Head of caudate nucleus (tissue), 42 donors: ENCODE measurements at regions not wholly inside any gene's neighbourhood (a gene's known extent, or its start where the extent isn't known, plus 50 kb on each side); places are given as distances from the start of the nearest gene placed in this dataset.
A peak's percentile ranks its signal among the peaks of the same experiment; 100 is the strongest.

ENCODE experiments used
- DNase-seq, 42 donors: peaks; one replicate each; pipeline versions ENCODE4 v3.0.0 to v3.0.0-alpha.2; 2020 to 2021; ENCODE audit warnings: mixed read lengths in 7 of 42
- intact Hi-C: fragments of 100-400 bp; cut with DNase I; formaldehyde crosslinking; loops from one replicate; pipeline ENCODE4 v1.15.0; 2022

DNA sequence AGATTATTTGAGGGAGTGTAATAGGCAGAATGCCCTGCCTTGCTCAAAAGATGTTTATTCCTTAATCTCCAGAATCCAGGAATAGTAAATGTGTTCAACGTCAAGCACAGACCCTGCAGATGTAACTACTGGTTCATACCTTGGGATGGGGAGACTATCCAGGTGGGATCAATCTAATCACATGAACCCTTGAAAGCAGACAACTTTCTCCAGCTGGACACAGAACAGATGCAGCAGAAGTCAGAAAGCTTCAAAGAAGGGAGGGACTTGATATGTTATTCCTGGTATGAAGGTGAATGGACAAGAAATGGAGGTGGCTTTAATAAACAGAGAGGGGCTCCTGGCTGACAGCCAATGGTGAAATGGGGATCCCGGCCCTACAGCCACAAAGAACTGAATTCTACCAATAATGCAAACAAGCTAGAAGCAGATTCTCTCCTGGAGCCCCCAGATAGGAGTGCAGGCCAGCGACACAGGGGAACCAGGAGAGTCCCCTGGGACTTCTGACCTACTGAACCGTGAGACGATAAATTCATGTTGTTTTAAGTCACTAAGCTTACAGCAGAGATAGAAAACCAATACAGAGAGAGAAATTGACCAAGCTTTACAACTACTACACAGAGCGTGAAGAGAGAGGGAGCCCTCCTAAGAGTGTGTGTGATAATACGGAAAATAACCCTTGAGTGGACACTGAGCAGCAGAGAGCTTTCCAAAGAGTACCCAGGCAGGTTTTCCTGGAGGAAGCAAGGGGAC, 133.5 kb upstream of the TMEM132C start:
- intact Hi-C loops = no loop called here
- DNase-seq = no peak

DNA sequence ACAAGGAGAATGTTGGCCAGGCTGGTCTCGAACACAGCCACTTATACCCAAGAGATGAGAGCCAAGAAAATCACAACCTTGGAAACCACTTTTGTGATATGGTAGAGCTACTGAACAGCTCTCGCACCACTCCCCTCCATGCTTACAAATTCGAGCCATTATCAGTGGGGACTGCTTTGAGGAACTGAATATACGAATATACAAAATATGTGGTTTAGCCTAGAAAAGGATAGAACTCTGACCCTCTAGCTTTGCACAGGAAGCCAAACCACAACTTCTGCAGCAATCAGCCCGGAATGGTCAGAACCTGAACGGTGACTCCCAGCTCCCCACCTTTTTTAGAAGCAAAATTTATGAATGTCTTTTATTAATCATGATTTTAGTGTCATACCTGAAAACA, 129.8 kb upstream of the TMEM132C start:
- intact Hi-C loops = no loop called here
- no peak for DNase-seq

DNA sequence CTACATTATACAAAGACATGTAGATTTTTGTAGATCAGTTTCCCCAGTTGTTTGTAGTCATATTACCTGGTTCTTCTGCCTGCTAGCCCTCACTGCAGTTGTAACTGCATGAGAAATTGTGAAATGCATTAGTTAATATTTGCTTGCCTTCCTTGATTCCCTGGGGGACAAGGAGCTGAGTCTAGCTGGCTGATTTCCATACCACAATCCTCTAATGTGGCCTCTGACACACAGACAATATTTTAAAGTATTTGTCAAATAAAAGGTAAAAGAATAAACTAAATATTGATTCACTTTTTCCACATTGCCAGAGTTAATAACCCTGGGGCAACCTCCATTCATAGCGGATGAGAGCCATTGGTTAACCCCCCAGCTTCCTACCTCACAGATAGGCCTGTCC, 128.8 kb upstream of the TMEM132C start:
- intact Hi-C loops = no loop called here
- no peak for DNase-seq

DNA sequence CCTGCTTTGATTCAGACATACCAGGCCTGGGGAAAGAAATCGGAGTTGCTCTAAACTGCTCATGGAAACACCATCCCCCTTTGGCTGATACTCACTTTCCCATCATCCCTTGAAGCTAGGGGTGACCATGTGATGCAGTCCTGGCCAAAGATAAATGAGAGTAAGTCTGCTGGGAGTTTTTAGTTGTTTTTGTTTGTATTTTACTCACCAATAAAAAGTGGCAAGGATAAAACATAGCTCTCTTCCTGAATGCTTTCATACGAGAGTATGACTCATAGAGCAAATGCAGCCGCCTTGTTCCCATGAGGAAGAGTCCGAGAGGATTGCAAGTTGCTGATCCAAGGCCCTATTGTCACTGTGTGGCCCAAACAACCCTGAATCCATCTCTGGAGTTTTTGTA, 126.4 kb upstream of the TMEM132C start:
- intact Hi-C loops = no loop called here
- no peak for DNase-seq

- intact Hi-C loops = no loop called here
- DNase-seq = no peak
Measured at GRCh38 chr12:128150961-128151360, 116.0 kb upstream of the TMEM132C start.

GRCh38 chr12:128155571-128155970, 111.4 kb upstream of the TMEM132C start:
- intact Hi-C loops = no loop called here

DNA sequence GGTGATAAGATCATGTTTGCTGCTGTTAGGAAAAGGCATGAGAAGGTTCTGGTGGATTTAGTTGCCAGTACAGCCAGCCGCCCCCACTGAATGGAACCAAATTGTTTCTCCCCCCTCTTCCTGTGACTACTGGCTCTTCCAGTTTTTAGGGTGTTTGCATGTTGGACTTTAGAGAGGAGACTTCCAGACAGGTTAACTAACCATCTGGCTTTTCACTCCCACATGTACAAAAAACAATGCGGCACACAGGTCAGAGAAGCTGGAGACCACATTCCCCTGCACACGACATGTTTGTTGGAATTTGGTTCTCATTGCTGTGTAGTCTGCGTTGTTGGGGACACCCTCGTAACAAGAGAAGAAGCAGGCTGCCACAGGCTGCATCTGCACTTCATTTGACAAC, 103.9 kb upstream of the TMEM132C start:
- no peak for DNase-seq
- intact Hi-C loops = no loop called here

More at GRCh38 chr12:128155571-128155970, 111.4 kb upstream of the TMEM132C start:
- no peak for DNase-seq

DNA sequence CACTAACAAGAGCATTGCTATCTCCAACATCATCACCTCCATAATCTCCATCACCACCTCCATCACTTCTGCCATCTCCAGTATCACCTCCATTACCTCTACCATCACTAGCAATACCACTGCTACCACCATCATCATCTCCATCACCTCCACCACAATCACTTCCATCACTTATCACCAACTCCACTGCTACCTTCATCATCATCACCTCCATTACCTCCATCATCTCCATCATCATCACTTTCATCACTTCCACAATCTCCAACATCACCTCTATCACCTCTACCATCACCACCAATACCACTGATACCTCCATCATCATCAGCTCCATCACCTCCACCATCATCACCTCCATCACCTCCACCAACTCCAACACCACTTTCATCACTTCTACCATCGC, 102.4 kb upstream of the TMEM132C start:
- intact Hi-C loops = no loop called here
- DNase-seq = no peak

DNA sequence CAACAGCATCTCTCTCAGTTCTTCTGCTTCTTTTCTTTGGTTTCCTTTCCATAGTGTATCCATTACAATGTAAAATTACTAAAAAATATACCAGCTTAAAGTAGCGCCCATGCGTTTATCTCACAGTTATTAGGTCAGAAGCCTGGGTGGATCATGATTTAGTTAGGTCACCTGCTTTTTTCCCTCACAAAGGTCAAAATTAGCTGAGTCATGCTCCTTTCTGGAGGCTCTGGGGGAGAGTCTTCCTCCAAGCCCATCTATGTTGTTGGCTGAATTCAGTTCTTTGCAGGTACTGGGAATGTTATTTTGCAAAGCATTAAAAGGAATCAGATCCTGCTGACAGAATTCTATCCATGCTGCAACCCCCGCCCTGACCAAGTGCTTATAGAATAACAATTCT, 101.6 kb upstream of the TMEM132C start:
- intact Hi-C loops = no loop called here
- DNase-seq = no peak

DNA sequence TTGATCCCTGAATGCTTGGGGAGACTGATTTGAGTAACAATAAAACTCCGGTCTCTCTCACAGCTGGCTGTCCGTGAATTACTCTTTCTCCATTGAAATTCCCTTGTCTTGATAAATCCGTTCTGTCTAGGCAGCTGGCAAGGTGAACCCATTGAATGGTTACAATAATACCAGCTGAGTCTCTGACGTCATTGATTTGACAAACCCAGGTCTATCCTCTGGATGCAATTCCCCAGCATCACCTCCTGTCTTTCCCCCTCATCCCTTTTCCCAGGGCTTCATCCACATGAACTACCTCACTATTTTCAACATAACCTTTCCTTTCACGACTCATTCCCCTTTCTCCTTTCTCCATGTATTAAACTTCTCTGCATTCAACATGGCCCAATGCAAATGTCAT, 98.7 kb upstream of the TMEM132C start:
- DNase-seq = no peak
- intact Hi-C loops = no loop called here

GRCh38 chr12:128170181-128170580, 96.8 kb upstream of the TMEM132C start:
- DNase-seq = no peak
- intact Hi-C loops = no loop called here

GRCh38 chr12:128178565-128178964, 88.4 kb upstream of the TMEM132C start:
- intact Hi-C loops = no loop called here
- no peak for DNase-seq

DNA sequence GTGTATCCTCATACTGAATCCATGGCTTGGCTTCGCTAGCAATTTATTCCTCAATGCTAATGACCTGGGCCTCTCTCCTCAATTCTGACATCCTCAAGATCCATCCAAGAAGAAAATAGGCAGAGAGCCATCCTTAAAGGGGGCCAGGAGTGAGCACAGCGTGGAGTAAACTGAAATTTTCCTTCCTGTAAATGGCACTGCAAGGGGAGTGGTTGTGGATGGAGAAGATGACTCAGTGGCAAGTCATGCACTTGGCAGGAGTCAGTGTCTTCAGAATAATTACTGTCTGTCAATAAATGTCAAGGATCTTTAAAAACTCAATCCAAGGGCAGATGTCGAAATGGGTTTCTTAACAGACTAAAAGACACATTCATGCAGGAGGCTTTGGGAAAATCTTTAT, 88.0 kb upstream of the TMEM132C start:
- DNase-seq = peak in 4 of 42 donors; percentile 20 to 47 (median 31)

DNA sequence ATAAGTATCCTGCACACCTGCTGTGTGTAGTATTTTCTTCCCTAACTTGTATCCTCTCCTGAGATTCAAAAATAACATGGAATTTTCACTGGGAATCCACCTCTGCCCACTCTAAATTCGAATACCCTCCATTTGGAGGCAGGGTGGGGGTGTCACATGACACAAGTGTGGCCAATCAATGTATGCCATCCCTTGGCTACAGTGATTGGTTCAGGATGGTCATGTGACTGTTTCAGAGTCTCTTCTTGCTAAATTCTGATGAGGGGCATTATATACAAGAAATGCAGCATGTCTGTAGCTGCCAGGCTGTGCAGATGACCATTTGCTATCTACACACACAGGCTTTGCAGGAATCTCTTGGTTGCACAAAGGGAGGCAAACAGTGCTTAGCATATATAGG, 86.8 kb upstream of the TMEM132C start:
- DNase-seq = no peak
- intact Hi-C loops = no loop called here

More for the DNA sequence above, 88.0 kb upstream of the TMEM132C start:
- intact Hi-C loops = no loop called here

GRCh38 chr12:128190052-128190451, 76.9 kb upstream of the TMEM132C start:
- DNase-seq = no peak
- intact Hi-C loops = no loop called here

DNA sequence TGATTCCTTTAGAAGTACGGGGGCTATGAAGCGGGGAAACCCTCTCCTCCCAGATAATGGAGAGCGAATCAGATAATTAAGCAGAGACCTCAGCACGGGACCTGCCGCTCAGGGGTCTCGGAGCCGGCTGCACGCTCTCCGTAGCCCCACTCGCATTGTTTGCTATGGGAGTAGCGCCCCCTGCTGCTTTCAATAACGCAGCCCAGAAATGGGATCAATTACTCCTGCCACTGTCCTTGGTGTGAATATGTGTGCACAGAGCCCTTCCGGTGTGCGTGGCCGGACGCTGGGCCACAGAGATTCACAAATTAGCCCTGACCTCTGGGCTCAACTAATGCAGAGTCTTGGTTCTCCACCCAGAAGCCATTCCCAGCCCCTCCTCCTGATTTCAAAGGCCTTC, 76.4 kb upstream of the TMEM132C start:
- peak in 39 of 42 donors; percentile 13 to 79 (median 51) for DNase-seq
- intact Hi-C loops = no loop called here

DNA sequence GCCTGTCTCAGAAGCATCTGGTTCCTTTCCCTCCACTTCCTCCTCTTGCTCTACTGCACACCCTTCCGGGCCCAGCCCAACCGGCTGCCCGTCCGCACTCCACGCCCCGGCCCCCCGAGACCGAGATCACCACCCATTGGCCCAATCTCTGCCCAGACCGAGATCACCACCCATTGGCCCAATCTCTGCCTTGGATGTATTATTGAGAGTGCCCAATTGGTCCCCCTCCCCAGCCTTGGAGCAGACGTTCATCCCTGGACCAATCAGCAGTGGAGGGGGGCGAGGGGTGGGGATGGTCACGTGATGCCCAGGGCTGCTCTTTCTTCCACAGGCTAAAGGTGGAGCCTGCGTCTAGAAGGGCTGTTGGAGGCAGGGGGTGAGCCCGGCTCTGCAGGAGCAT, 75.6 kb upstream of the TMEM132C start:
- no peak for DNase-seq
- intact Hi-C loops = no loop called here

- DNase-seq = no peak
- intact Hi-C loops = no loop called here
Measured at GRCh38 chr12:128204711-128205110, 62.3 kb upstream of the TMEM132C start.

- intact Hi-C loops = no loop called here
- no peak for DNase-seq
Measured at GRCh38 chr12:128205145-128205544, 61.8 kb upstream of the TMEM132C start.

GRCh38 chr12:128205758-128206157, 61.2 kb upstream of the TMEM132C start:
- intact Hi-C loops = no loop called here
- DNase-seq = no peak
